K562 (cell line): ENCODE measurements at regions not wholly inside any gene's neighbourhood (a gene's known extent, or its start where the extent isn't known, plus 50 kb on each side); places are given as distances from the start of the nearest gene placed in this dataset.

Experiments
- ARID4B ChIP-seq: sonication (generic); formaldehyde crosslinking; IDR thresholded peaks from 2 replicates; pipeline ENCODE4 v1.8.0; 2022; ENCODE audit warnings: mild to moderate bottlenecking, missing genetic modification reagents
- ATF2 ChIP-seq: sonication (generic); formaldehyde crosslinking; IDR thresholded peaks from 2 replicates; pipeline ENCODE4 v1.8.1; 2022; ENCODE audit warnings: missing genetic modification reagents
- BDP1 ChIP-seq: IDR thresholded peaks from 3 replicates; pipeline ENCODE4 v1.6.1; 2011; ENCODE audit not compliant: insufficient read length, insufficient read depth
- SRSF3 ChIP-seq: fragments of 200-400 bp; formaldehyde crosslinking; IDR thresholded peaks from 2 replicates; pipeline ENCODE4 v1.6.1; 2016; ENCODE audit warnings: mild to moderate bottlenecking, low read length, moderate library complexity; ENCODE audit not compliant: insufficient read depth

DNA sequence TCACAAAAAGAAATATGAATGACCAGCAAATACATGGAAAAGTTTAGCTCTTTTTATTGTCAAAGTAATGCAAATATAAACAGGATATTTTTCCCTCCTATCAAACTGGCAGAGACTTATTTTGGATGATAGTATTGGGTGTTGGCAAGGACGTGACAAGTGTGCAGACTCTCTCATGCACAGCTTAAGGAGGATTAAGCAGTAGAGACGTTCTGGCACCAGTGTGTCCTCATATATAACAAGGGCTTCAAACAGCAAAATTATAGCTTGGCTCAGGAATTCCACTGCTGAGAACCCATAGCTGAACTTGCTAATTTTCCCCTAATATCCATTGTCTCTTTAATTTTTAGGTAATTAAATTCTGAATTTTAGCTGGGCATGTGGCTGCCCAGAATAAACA is 114.4 kb downstream of the FAM124B start:
- no peak for TF ChIP-seq SRSF3
- TF ChIP-seq ARID4B (CRISPR knock-in tag): no peak
- TF ChIP-seq BDP1: no peak
- no peak for TF ChIP-seq ATF2 (CRISPR knock-in tag)
